ELF-1 (cell line): ENCODE measurements at regions not wholly inside any gene's neighbourhood (a gene's known extent, or its start where the extent isn't known, plus 50 kb on each side); places are given as distances from the start of the nearest gene placed in this dataset.

Experiments
- DNase-seq: peaks from one replicate; pipeline ENCODE4 v3.0.0-alpha.2; 2016; ENCODE audit warnings: low read depth, low spot score

DNA sequence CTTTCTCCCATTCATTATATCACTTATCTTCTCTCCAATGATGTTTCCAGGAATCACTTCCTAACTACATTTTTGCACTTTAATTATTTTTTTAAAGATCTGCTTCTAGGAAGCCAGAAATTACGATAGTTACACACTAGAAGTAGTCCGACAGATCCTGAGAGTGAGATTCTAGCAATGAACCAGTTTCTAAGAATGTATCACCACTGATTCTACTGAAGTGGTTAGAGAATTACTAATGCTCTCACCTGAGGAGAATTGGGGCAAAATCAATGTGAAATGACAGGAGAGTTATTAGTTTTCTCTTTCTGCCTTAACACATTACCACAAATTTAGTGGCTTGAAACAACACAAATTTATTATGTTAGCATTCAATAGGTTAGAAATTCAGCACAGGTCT lies 241.2 kb downstream of the CASP12 start:
- DNase-seq, result no peak

- no peak for DNase-seq
Observed at GRCh38 chr11:104655066-104655465, 243.2 kb downstream of the CASP12 start.

DNA sequence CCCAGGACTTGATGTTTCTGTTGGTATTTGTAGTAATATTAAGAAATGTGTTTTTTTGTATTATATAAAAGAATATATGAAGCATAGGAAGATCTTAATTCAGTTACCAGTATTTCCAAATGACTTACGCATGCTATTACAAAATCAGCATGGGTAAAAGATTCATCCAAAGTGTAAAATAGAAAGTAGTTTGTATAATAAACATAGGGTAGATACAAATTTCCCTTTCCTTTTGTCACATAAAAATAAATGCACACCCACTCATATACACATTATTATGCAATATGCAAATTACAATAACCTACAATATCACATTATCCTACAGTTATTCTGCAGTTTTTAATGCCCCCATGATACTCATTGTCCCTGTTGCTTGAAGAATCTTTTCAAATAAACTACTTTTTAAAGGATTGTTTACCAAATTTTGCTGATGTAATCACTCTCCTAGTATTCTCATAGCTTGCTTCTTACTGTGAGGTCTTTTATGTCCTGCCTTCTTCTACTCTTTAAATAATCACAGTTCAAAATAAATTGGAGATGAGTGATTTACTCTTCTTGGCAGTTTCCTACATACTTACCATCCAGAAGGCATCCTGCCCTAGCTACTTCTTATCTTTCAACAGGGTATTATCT lies 244.0 kb downstream of the CASP12 start:
- DNase-seq, result no peak

DNA sequence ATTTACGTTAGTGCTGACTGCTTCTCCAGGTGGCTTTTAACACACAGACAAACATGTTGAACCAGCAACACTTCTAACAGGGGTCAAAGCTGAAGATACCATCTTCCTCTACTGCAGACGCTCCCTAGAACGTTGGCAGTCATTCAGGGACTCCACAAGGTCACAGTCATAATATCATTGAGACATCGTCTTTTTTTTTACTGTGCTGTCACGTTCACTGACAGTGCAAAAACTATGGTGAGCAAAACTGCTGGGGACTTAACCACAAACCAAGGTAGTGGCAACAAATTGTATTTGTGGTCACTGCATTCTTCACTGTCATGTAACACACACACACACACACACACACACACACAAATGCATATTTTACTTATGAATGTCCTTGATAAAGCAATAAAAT lies 244.9 kb downstream of the CASP12 start:
- no peak for DNase-seq

DNA sequence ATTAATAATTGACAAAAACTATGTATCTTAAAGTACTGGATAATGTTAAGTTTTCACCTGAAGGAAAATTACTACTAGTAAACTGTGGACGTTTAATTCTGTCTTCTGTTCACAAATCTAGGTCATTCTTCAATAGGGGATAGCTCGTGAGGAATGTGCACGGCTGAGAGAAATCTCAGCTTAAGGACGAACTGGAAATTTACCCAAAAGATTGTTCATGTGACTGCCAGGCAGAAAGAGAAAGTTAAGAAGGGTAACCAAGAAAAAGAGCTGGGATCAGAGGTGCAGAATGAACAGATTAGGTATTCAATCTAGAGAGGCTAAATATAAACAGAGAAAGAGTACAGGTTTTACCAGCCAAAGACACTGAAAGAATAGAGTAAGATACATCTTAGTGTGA lies 245.3 kb downstream of the CASP12 start:
- no peak for DNase-seq

DNA sequence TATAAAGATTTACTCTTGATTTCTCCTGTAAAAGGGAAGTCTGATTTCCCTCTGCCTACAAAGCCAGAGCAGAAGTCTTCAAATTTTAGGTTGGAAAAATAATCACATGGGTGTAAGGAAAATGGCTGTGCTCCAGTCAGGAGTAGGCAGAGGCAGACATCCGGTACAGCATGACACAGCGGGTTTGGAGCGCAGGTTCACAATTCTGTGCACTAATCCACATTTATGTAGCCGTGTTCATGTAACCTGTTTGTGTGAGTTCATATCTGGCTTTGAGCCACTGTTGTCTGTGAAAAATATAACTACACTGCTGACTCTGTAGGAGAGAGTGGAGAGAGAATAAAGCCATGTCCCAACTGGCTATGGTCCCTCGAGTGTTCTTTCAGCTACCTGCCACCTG lies 248.0 kb downstream of the CASP12 start:
- DNase-seq, result no peak

GRCh38 chr11:104649002-104649401 lies 249.3 kb downstream of the CASP12 start:
- DNase-seq, result no peak

GRCh38 chr11:104645261-104646222 lies 252.7 kb downstream of the CASP12 start:
- DNase-seq, result no peak

GRCh38 chr11:104637662-104638170 lies 260.5 kb downstream of the CASP12 start:
- DNase-seq, result no peak

- no peak for DNase-seq
Observed at GRCh38 chr11:104633226-104633625, 265.0 kb downstream of the CASP12 start.

- no peak for DNase-seq
Observed at GRCh38 chr11:104630352-104630751, 267.9 kb downstream of the CASP12 start.

GRCh38 chr11:104625246-104625645 lies 273.0 kb downstream of the CASP12 start:
- DNase-seq, result no peak

DNA sequence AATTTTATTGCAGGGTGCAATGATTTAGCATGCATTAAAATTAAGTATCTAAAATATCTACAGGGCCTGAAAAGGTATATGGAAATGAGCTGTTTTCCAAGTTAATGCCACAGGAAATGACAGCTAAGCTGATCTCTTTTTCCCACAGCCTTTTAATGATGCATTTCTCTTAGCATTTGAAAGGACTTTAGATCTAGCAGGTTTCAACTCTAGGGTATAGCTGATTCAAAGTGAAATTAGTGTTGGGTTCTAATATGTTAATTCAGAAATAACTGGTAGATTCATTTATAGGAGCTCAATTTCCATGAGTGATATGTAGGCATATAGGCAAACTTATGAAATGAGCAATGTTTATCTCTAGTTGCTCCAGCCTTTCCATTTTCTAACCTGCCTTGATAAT lies 274.2 kb downstream of the CASP12 start:
- no peak for DNase-seq

DNA sequence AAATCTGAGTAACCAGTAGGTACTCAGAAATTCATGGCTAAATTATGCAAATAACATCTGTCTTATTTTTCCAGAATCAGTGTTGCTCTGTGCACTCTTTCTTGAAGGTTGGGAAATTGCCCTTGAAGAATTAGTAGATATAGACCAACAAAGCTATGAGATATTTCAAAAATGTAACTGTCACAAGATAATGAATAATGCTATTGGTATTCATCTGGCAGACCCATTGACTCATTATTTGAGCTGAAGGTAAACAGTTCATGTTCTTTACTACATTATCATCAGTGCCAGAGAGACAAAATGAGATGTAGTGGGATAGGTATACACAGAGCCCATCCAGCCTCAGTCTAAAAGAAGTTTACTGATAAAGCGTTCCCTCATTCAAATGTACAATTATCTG lies 274.7 kb downstream of the CASP12 start:
- no peak for DNase-seq

- DNase-seq, result no peak
Observed at GRCh38 chr11:104620991-104621390, 277.3 kb downstream of the CASP12 start.

GRCh38 chr11:104619751-104620150 lies 278.5 kb downstream of the CASP12 start:
- DNase-seq, result no peak

- DNase-seq, result no peak
Observed at GRCh38 chr11:104618954-104619353, 279.3 kb downstream of the CASP12 start.

- no peak for DNase-seq
Observed at GRCh38 chr11:104614961-104615360, 283.3 kb downstream of the CASP12 start.

- DNase-seq, result no peak
Observed at GRCh38 chr11:104614117-104614680, 284.1 kb downstream of the CASP12 start.

GRCh38 chr11:104610635-104611034 lies 287.6 kb downstream of the CASP12 start:
- DNase-seq, result no peak

- DNase-seq, result peak; percentile 39
Observed at GRCh38 chr11:104609311-104610085, 288.8 kb downstream of the CASP12 start.

- DNase-seq, result no peak
Observed at GRCh38 chr11:104602643-104603042, 295.6 kb downstream of the CASP12 start.
